Astrocyte (in vitro differentiated cells and primary cell): ENCODE measurements at regions not wholly inside any gene's neighbourhood (a gene's known extent, or its start where the extent isn't known, plus 50 kb on each side); places are given as distances from the start of the nearest gene placed in this dataset.

Source experiments
- DNase-seq: peaks from one replicate; pipeline ENCODE4 v3.0.0-alpha.2; 2010; ENCODE audit warnings: low read depth
- FAIRE-seq: peaks from 2 replicates; lab custom pipeline; 2011; peaks lifted over from hg19 to GRCh38; lab: Jason Lieb, UNC
- H2AFZ ChIP-seq: 2 replicates; pipeline ENCODE4 v1.6.0; 2012; ENCODE audit warnings: low read depth, low read length, inconsistent platforms
- H3K27ac ChIP-seq: 2 replicates; pipeline ENCODE4 v1.5.1; 2011; ENCODE audit warnings: low read depth, low read length, inconsistent platforms
- H3K27me3 ChIP-seq: 2 replicates; pipeline ENCODE4 v1.6.0; 2011; ENCODE audit warnings: low read length, inconsistent platforms; ENCODE audit not compliant: insufficient read depth
- H3K36me3 ChIP-seq: 2 replicates; pipeline ENCODE4 v1.5.1; 2011; ENCODE audit warnings: low read length, inconsistent platforms; ENCODE audit not compliant: insufficient read depth
- H3K4me1 ChIP-seq: 2 replicates; pipeline ENCODE4 v1.5.1; 2011; ENCODE audit warnings: low read length, inconsistent platforms; ENCODE audit not compliant: insufficient read depth
- H3K4me2 ChIP-seq: 2 replicates; pipeline ENCODE4 v1.6.0; 2012; ENCODE audit warnings: low read length, inconsistent platforms
- H3K4me3 ChIP-seq: 2 replicates; pipeline ENCODE4 v1.5.1; 2011; ENCODE audit warnings: low read depth, mild to moderate bottlenecking, low read length, inconsistent platforms; ENCODE audit not compliant: insufficient read depth
- H3K79me2 ChIP-seq: 2 replicates; pipeline ENCODE4 v1.6.0; 2012; ENCODE audit warnings: mild to moderate bottlenecking, low read length, inconsistent platforms; ENCODE audit not compliant: insufficient read depth
- H3K9ac ChIP-seq: 2 replicates; pipeline ENCODE4 v1.6.0; 2012; ENCODE audit warnings: mild to moderate bottlenecking, low read length, inconsistent platforms
- H3K9me3 ChIP-seq: 2 replicates; pipeline ENCODE4 v1.5.1; 2012; ENCODE audit warnings: low read depth, mild to moderate bottlenecking, low read length, inconsistent platforms; ENCODE audit not compliant: insufficient read depth
- H4K20me1 ChIP-seq: 2 replicates; pipeline ENCODE4 v1.6.0; 2012; ENCODE audit warnings: low read length, inconsistent platforms; ENCODE audit not compliant: insufficient read depth
- H3K27ac Mint-ChIP-seq: one replicate; pipeline ENCODE4 v1.8.0; 2021; ENCODE audit warnings: mild to moderate bottlenecking, mixed read lengths; ENCODE audit not compliant: unreplicated experiment
- H3K27me3 Mint-ChIP-seq: one replicate; pipeline ENCODE4 v1.8.0; 2021; ENCODE audit warnings: low read depth, mixed read lengths; ENCODE audit not compliant: unreplicated experiment
- H3K36me3 Mint-ChIP-seq: one replicate; pipeline ENCODE4 v1.8.0; 2021; ENCODE audit warnings: low read depth, mixed read lengths; ENCODE audit not compliant: unreplicated experiment
- H3K4me1 Mint-ChIP-seq: one replicate; pipeline ENCODE4 v1.8.0; 2021; ENCODE audit warnings: low read depth, mixed read lengths; ENCODE audit not compliant: unreplicated experiment
- H3K4me3 Mint-ChIP-seq: one replicate; pipeline ENCODE4 v1.8.0; 2021; ENCODE audit warnings: mild to moderate bottlenecking, moderate library complexity, mixed read lengths; ENCODE audit not compliant: unreplicated experiment
- H3K9me3 Mint-ChIP-seq: one replicate; pipeline ENCODE4 v1.8.0; 2021; ENCODE audit warnings: mild to moderate bottlenecking, mixed read lengths; ENCODE audit not compliant: unreplicated experiment
- EZH2 ChIP-seq: IDR thresholded peaks from 2 replicates; pipeline ENCODE4 v1.6.1; 2012; ENCODE audit warnings: mild to moderate bottlenecking, low read length, inconsistent platforms; ENCODE audit not compliant: insufficient read depth
- TF ChIP-seq, protein P1 (sequence below): IDR thresholded peaks from 2 replicates; pipeline ENCODE4 v1.5.1; 2011; ENCODE audit warnings: low read depth, mild to moderate bottlenecking, inconsistent platforms, low read length, moderate library complexity; ENCODE audit not compliant: insufficient read depth

DNA sequence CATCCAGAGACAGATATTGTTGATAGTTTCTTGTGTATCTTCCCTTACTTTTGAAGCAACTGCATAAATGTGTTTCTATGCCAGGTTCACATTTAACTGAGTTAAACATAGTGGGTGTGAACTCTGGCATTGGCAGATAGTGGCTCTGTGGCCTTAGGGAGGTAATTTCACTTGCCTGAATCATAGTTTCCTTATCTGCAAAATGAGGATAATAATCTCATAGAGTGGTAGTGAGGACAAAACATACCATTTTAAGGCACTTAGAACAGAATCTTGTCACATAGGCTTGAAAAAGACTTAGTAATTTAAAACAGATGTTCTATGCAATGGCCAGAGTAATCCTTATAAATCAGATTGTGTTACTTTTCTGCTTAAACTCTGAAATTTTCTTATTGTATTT lies 56.4 kb upstream of the SYN3 start:
- H3K4me2 ChIP-seq = no peak overlapping the region
- H4K20me1 ChIP-seq = no peaks in the 10 kb centered on the region
- Mint-ChIP-seq H3K4me1 (peaks cover 9% of the 10 kb centered on the region), H3K36me3 (no peaks in the 10 kb centered on the region), H3K9me3 (no peaks in the 10 kb centered on the region), H3K27me3 (no peaks in the 10 kb centered on the region), H3K4me3 (no peak overlapping the region), H3K27ac (no peak overlapping the region)
- no peak overlapping the region for H3K9ac ChIP-seq
- FAIRE-seq (no peak), DNase-seq (no peak)
- H3K9me3 ChIP-seq = no peaks in the 10 kb centered on the region
- H3K27ac ChIP-seq = no peak overlapping the region
- H2AFZ ChIP-seq = no peak overlapping the region
- H3K79me2 ChIP-seq = no peaks in the 10 kb centered on the region
- TF ChIP-seq EZH2 = no peak
- TF ChIP-seq, protein P1, sequence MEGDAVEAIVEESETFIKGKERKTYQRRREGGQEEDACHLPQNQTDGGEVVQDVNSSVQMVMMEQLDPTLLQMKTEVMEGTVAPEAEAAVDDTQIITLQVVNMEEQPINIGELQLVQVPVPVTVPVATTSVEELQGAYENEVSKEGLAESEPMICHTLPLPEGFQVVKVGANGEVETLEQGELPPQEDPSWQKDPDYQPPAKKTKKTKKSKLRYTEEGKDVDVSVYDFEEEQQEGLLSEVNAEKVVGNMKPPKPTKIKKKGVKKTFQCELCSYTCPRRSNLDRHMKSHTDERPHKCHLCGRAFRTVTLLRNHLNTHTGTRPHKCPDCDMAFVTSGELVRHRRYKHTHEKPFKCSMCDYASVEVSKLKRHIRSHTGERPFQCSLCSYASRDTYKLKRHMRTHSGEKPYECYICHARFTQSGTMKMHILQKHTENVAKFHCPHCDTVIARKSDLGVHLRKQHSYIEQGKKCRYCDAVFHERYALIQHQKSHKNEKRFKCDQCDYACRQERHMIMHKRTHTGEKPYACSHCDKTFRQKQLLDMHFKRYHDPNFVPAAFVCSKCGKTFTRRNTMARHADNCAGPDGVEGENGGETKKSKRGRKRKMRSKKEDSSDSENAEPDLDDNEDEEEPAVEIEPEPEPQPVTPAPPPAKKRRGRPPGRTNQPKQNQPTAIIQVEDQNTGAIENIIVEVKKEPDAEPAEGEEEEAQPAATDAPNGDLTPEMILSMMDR = no peak
- no peaks in the 10 kb centered on the region for H3K36me3 ChIP-seq
- H3K4me3 ChIP-seq = no peak overlapping the region
- no peaks in the 10 kb centered on the region for H3K27me3 ChIP-seq
- no peaks in the 10 kb centered on the region for H3K4me1 ChIP-seq

DNA sequence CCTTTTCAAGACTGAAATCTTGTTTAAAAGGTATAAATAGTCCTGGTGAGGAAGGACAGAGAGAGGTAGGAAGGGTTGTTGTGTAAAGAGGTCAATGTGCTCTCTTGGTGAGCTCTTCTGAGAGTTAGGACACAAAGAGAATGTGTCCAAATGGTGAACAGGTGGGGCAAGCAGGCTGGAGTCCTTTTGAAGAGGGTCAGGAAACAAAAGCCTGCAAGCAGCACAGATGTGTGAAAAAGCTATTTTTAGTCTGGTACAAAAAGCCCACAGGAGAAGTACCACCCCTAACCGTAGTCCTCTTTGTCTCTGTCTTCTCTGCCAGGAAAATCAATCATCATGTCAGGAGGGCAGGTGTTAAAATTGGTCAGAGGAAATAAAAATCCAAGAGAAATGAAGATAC lies 54.4 kb upstream of the SYN3 start:
- Histone ChIP-seq H3K9me3 (no peaks in the 10 kb centered on the region), H2AFZ (no peak overlapping the region), H3K27ac (no peak overlapping the region), H4K20me1 (no peaks in the 10 kb centered on the region), H3K4me1 (no peaks in the 10 kb centered on the region), H3K79me2 (no peaks in the 10 kb centered on the region), H3K9ac (no peak overlapping the region), H3K36me3 (no peaks in the 10 kb centered on the region), H3K27me3 (no peaks in the 10 kb centered on the region), H3K4me2 (no peak overlapping the region), H3K4me3 (no peak overlapping the region)
- Mint-ChIP-seq H3K36me3 (no peaks in the 10 kb centered on the region), H3K27ac (no peak overlapping the region), H3K9me3 (no peaks in the 10 kb centered on the region), H3K4me1 (peaks cover 9% of the 10 kb centered on the region), H3K27me3 (peaks cover 3% of the 10 kb centered on the region), H3K4me3 (no peak overlapping the region)
- no peak for DNase-seq
- no peak for TF ChIP-seq EZH2
- TF ChIP-seq, protein P1 = no peak
- no peak for FAIRE-seq

DNA sequence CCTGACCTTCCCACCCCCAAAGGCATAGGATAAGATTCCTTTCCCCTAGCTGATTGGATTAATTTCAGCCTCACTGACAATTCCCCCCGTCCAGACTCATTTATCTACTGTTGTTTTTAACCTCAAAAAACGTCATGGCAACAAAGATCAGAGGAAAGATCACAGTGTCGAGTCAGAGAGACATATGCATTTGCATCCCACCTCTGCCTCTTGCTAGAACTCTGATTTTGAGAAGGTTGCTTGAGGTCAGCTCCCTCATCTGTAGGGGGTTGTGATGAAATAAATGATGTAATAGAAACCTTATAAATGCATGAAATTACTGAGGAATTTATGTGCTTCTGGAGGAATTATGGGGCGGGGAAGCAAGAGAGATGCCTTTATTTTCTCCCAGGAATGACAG lies 53.3 kb upstream of the SYN3 start:
- Histone ChIP-seq H3K4me3 (no peak overlapping the region), H2AFZ (no peak overlapping the region)
- no peak overlapping the region for H3K27ac Mint-ChIP-seq

More for the DNA sequence above, 53.3 kb upstream of the SYN3 start:
- Histone ChIP-seq H3K9me3 (no peaks in the 10 kb centered on the region), H3K36me3 (no peaks in the 10 kb centered on the region), H3K4me2 (no peak overlapping the region), H3K27ac (no peak overlapping the region), H3K79me2 (no peaks in the 10 kb centered on the region), H3K9ac (no peak overlapping the region), H3K4me1 (no peaks in the 10 kb centered on the region), H3K27me3 (no peaks in the 10 kb centered on the region), H4K20me1 (no peaks in the 10 kb centered on the region)
- peaks cover under 1% of the 10 kb centered on the region for H3K4me1 Mint-ChIP-seq
- FAIRE-seq = no peak
- TF ChIP-seq, protein P1 = no peak
- TF ChIP-seq EZH2 = no peak
- H3K9me3 Mint-ChIP-seq = no peaks in the 10 kb centered on the region
- H3K27me3 Mint-ChIP-seq = peaks cover 3% of the 10 kb centered on the region
- H3K4me3 Mint-ChIP-seq = no peak overlapping the region
- H3K36me3 Mint-ChIP-seq = no peaks in the 10 kb centered on the region
- DNase-seq = no peak
